BJ (cell line): ENCODE measurements at regions not wholly inside any gene's neighbourhood (a gene's known extent, or its start where the extent isn't known, plus 50 kb on each side); places are given as distances from the start of the nearest gene placed in this dataset.

ENCODE experiments used
- CTCF ChIA-PET: fragments of 350-600 bp; formaldehyde crosslinking; extraction: SDS; loops from one replicate; lab custom pipeline; 2021; ENCODE audit warnings: antibody characterized with exemption, inconsistent platforms; lab: Yijun Ruan, JAX
- POLR2A ChIA-PET: fragments of 300-600 bp; sonication (Branson Sonifier 250); formaldehyde crosslinking; extraction: SDS; loops from one replicate; lab custom pipeline; 2021; ENCODE audit warnings: antibody characterized with exemption; lab: Charles Lee
- DNase-seq: peaks from one replicate; pipeline ENCODE4 v3.0.0-alpha.2; 2011; ENCODE audit warnings: low read depth
- H3K27me3 ChIP-seq: 2 replicates; pipeline ENCODE4 v1.6.0; 2011; ENCODE audit warnings: low read length; ENCODE audit not compliant: control insufficient read depth, insufficient read depth
- H3K36me3 ChIP-seq: 2 replicates; pipeline ENCODE4 v1.5.1; 2011; ENCODE audit warnings: low read length; ENCODE audit not compliant: control insufficient read depth, insufficient read depth
- H3K4me3 ChIP-seq: 2 replicates; pipeline ENCODE4 v1.5.1; 2011; ENCODE audit warnings: low read depth, mild to moderate bottlenecking, control low read depth, low read length
- CTCF ChIP-seq: IDR thresholded peaks from 2 replicates; pipeline ENCODE4 v1.5.1; 2011; ENCODE audit warnings: low read depth, mild to moderate bottlenecking, control low read depth, inconsistent platforms, low read length, moderate library complexity; ENCODE audit not compliant: insufficient read depth

- Histone ChIP-seq H3K27me3 (no peaks in the 10 kb centered on the region), H3K36me3 (no peaks in the 10 kb centered on the region), H3K4me3 (no peak overlapping the region)
- TF ChIP-seq CTCF = no peak
- CTCF ChIA-PET = interaction anchor here (0.6 kb wide), 1 partner anchor 9 kb away, joined by 3 read pairs; no protein-coding TSS in a partner anchor
- DNase-seq = no peak
- POLR2A ChIA-PET = no interaction called here
Observed at GRCh38 chr12:114741940-114742339, 58.0 kb upstream of the TBX3 start.

DNA sequence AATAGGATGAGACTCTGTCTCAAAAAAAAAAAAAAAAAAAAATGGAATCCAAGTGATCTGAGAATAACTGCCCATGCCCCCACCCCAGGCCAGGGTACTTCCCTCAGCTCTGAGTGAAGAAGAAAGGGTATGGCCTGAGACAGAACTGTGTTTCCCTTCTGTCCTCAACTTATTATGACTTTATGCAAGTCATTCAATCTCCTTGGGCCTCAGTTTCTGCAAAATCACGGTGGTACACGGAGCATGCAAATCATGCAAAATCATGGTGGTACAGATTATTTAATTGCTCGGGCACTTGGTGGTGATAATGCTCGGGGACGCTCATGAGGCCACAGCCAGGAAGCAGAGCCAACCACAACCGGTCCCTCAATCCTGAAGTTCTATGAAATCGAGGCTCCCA lies 56.5 kb upstream of the TBX3 start:
- no peak for DNase-seq
- H3K27me3 ChIP-seq = no peaks in the 10 kb centered on the region
- H3K36me3 ChIP-seq = no peaks in the 10 kb centered on the region
- no peak for TF ChIP-seq CTCF
- H3K4me3 ChIP-seq = no peak overlapping the region
- CTCF ChIA-PET = no interaction called here
- POLR2A ChIA-PET = no interaction called here

DNA sequence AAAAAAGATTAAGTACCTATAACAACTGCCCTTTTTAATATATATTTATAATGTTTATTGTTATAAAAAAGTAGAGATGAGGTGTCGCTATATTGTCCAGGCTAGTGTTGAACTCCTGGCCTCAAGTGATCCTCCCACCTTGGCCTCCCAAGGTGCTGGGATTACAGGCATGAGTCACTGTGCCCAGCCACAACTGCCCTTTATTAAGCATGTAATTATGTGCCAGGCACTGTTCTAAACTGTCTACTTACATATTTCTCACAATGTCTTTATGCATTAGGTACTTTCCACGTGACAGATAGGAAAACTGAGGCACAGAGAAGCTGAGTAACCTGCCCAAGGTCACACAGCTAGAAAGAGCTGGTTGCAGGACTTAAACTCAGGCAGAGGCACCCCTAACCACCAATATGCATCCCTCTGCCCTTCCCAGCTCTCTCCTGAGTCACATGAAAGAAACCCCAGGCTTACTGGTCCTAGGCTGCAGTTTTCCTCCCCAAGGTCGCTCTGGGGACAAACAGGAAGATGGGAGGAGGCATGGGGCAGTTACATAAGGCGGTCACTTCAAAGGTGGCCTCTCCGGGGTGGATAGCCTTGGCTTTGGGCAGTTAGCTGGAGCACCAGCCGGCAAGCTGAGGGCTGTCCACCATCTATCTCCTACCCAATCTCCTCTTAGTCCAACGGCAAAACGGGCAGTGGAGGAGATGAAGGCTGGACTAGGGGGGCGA lies 54.6 kb upstream of the TBX3 start:
- Histone ChIP-seq H3K27me3 (no peaks in the 10 kb centered on the region), H3K36me3 (no peaks in the 10 kb centered on the region), H3K4me3 (no peak overlapping the region)
- ChIA-PET POLR2A (no interaction called here), CTCF (interaction anchor here (0.9 kb wide), 1 partner anchor 25 kb away, joined by 3 read pairs; no protein-coding TSS in a partner anchor)
- no peak for DNase-seq
- TF ChIP-seq CTCF = no peak

DNA sequence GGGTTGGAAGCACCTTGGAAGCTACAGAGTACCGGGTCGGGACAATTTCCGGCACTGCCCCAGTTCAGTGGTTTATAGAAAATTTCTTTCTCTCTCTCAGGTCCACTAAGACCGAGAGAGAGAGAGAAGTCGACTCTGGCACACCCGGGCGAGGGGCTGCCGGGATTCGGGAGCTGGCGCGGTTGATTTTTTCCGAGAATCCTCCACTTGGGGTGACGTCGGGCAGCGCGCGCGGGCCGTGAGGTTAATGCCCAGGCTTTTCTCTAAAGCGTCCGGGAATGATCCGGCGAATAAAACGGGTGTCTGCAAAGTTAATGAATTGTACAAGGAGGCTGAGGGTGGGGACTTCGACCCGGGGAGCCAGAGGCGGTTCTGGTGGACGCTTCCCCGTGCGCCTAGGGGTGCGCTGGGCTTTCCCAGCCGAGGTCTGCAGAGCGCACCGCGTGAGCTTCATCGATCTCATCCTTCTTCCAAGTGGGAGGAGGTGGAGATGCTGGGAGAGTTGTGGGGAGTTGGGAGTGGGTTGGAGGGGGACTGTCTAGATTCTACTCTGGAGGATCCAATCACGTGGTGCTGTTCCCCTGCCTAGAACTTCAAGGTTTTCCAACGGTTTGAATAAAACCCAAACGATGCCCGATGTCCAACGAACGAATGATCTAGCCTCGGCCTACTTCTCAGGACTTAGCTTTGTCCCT lies 51.9 kb upstream of the TBX3 start:
- no peak overlapping the region for H3K4me3 ChIP-seq
- no peaks in the 10 kb centered on the region for H3K36me3 ChIP-seq
- DNase-seq = no peak
- H3K27me3 ChIP-seq = no peaks in the 10 kb centered on the region
- ChIA-PET POLR2A (no interaction called here), CTCF (interaction anchor here (0.7 to 1.0 kb wide), 2 partner anchors 12 to 23 kb away, joined by 3 read pairs; no protein-coding TSS in a partner anchor)
- TF ChIP-seq CTCF = no peak

GRCh38 chr12:114735011-114735410 lies 51.0 kb upstream of the TBX3 start:
- H3K27me3 ChIP-seq = no peaks in the 10 kb centered on the region
- H3K36me3 ChIP-seq = no peaks in the 10 kb centered on the region
- DNase-seq = no peak
- no peak for TF ChIP-seq CTCF
- CTCF ChIA-PET = no interaction called here
- POLR2A ChIA-PET = no interaction called here
- H3K4me3 ChIP-seq = no peak overlapping the region
